Breast epithelium (tissue), 4 donors: ENCODE measurements at regions not wholly inside any gene's neighbourhood (a gene's known extent, or its start where the extent isn't known, plus 50 kb on each side); places are given as distances from the start of the nearest gene placed in this dataset.

Experiments
- DNase-seq, 2 donors: peaks; one replicate each; pipeline ENCODE4 v3.0.0-alpha.2; 2019; ENCODE audit warnings: low spot score in 2 of 2
- H3K27ac ChIP-seq, 2 donors: fragments of 200-600 bp; sonication (generic) in 1 of 2; one replicate each; pipeline ENCODE4 v1.5.1; 2016 to 2019; ENCODE audit warnings: mild to moderate bottlenecking in 1 of 2
- H3K27me3 ChIP-seq, 2 donors: fragments of 200-600 bp; sonication (generic) in 1 of 2; one replicate each; pipeline versions ENCODE4 v1.5.1 to v1.6.0; 2017 to 2019; ENCODE audit warnings: control low read depth in 1 of 2, mild to moderate bottlenecking in 1 of 2
- H3K36me3 ChIP-seq: fragments of 200-600 bp; one replicate; pipeline ENCODE4 v1.5.1; 2019
- H3K4me1 ChIP-seq, 2 donors: fragments of 200-600 bp; sonication (generic); one replicate each; pipeline ENCODE4 v1.5.1; 2016 to 2019; ENCODE audit warnings: control low read depth in 1 of 2
- H3K4me3 ChIP-seq, 3 donors: fragments of 200-600 bp; sonication (generic); 1 replicate in 2 of 3; 2 replicates in 1 of 3; pipeline ENCODE4 v1.5.1; 2016 to 2019; ENCODE audit warnings: mild to moderate bottlenecking in 3 of 3, moderate library complexity in 2 of 3
- H3K9me3 ChIP-seq, 2 donors: fragments of 200-600 bp; sonication (generic) in 1 of 2; one replicate each; pipeline ENCODE4 v1.5.1; 2016 to 2019; ENCODE audit warnings: control low read depth in 1 of 2
- POLR2A ChIP-seq: fragments of 450-650 bp; IDR thresholded peaks from one replicate; pipeline ENCODE4 v1.6.1; 2016; ENCODE audit warnings: antibody characterized with exemption, mild to moderate bottlenecking, moderate library complexity
- POLR2AphosphoS5 ChIP-seq, 3 donors: sonication (generic); formaldehyde crosslinking; IDR thresholded peaks; one replicate each; pipeline ENCODE4 v1.6.1; 2017; ENCODE audit warnings: antibody characterized with exemption in 3 of 3
- intact Hi-C: fragments of 100-400 bp; cut with DNase I; formaldehyde crosslinking; loops from one replicate; pipeline ENCODE4 v1.15.1; 2023; ENCODE audit warnings: low total_unique reads
- TF ChIP-seq, protein P1 (sequence below), 3 donors: fragments of 450-650 bp; IDR thresholded peaks; one replicate each; pipeline ENCODE4 v1.5.1; 2016 to 2017; ENCODE audit warnings: antibody characterized with exemption in 3 of 3, mild to moderate bottlenecking in 3 of 3, moderate library complexity in 3 of 3

DNA sequence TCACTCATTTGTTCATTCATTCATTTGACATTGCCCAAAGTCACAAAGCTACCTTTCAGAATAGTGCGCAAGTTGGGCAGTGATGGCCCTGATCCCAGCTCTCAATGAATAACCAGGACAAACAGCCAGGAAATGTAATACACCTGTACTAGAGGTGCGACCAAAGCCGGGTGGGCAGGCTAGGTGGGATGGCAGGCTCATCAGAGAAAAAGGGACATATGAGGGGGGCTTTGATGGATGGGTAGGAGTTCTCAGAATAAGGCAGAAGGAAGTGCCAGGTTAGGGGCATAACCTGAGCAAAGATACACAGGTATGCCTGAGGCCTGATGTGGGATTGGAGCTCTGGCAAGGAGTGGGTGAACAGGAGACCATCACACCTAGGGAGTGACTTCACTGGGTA is 53.4 kb upstream of the SMAD6 start:
- no peaks in the 10 kb centered on the region for H3K4me1 ChIP-seq
- H3K9me3 ChIP-seq, result no peaks in the 10 kb centered on the region
- H3K27me3 ChIP-seq, result no peaks in the 10 kb centered on the region
- H3K4me3 ChIP-seq, result no peak overlapping the region
- TF ChIP-seq POLR2AphosphoS5 (IDR thresholded peaks at IDR 0.05) (no peak), POLR2A (no peak)
- TF ChIP-seq, protein P1, sequence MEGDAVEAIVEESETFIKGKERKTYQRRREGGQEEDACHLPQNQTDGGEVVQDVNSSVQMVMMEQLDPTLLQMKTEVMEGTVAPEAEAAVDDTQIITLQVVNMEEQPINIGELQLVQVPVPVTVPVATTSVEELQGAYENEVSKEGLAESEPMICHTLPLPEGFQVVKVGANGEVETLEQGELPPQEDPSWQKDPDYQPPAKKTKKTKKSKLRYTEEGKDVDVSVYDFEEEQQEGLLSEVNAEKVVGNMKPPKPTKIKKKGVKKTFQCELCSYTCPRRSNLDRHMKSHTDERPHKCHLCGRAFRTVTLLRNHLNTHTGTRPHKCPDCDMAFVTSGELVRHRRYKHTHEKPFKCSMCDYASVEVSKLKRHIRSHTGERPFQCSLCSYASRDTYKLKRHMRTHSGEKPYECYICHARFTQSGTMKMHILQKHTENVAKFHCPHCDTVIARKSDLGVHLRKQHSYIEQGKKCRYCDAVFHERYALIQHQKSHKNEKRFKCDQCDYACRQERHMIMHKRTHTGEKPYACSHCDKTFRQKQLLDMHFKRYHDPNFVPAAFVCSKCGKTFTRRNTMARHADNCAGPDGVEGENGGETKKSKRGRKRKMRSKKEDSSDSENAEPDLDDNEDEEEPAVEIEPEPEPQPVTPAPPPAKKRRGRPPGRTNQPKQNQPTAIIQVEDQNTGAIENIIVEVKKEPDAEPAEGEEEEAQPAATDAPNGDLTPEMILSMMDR (IDR thresholded peaks at IDR 0.05), result no peak
- intact Hi-C loops, result loop anchor here (2.0 kb wide), 1 partner anchor 76 kb away; no protein-coding TSS in a partner anchor
- DNase-seq, result no peak
- H3K27ac ChIP-seq, result no peak overlapping the region
- no peaks in the 10 kb centered on the region for H3K36me3 ChIP-seq

DNA sequence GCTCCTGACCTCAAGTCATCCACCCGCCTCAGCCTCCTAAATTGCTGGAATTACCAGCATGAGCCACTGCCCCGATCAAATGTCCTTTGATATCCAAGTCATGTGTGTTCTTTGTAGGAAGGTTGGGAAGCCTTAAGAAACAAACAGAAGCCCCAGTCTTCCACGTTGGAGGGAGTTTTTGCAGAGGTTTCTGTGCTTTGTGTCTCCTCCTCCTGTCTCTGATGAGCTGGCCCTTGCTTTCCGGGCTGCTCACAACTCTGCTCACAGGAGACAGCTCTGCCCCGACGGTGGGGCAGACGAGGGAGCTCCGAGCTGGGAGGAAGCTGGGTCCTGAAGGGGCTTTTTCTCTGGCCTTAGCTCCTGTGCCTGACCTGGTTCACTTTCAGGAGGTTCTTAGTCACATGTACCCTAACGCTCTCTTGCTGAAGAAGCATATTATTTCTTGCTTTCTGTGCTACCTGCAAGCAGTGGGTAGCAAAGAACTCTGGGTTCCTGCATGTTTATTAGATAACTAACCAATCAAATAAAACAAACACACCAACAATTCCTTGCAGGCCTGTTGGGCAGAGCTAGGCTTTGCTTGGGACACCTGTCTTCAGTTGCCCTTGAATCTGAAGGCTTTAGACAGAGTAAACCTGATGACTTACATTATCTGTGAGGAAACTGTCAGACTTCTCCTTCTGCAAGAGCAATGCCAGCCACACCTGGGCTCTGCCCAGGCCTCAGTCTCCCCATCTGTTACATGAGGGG is 52.6 kb upstream of the SMAD6 start:
- no peak for DNase-seq
- H3K9me3 ChIP-seq, result no peaks in the 10 kb centered on the region
- TF ChIP-seq, protein P1 (IDR thresholded peaks at IDR 0.05), result no peak
- no peak for TF ChIP-seq POLR2A
- no peak for TF ChIP-seq POLR2AphosphoS5 (IDR thresholded peaks at IDR 0.05)
- no peaks in the 10 kb centered on the region for H3K4me1 ChIP-seq
- no peaks in the 10 kb centered on the region for H3K27me3 ChIP-seq
- intact Hi-C loops, result loop anchor here (2.0 kb wide), 1 partner anchor 75 kb away; no protein-coding TSS in a partner anchor
- no peaks in the 10 kb centered on the region for H3K36me3 ChIP-seq
- no peak overlapping the region for H3K4me3 ChIP-seq
- H3K27ac ChIP-seq, result no peak overlapping the region

DNA sequence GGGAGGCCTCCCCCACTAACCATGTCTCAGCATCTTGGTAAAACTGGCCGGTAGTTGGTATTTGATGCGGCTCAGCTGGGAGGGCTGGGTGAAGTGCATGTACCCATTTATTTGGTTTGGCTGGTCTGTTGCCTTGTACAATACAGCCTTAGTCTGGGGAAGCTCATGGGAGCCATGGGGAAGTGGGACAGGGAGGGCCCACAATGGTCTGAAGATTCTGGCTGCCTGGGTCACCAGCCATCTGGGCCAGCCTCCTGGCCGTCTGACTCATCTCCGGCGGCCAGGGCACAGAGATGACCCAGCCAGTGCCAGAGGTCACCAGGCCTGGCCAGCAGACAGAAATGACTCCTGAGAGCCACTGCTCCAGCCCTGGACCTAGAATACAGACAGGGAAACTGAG is 51.6 kb upstream of the SMAD6 start:
- Histone ChIP-seq H3K27me3 (no peaks in the 10 kb centered on the region), H3K4me3 (no peak overlapping the region), H3K27ac (no peak overlapping the region), H3K9me3 (no peaks in the 10 kb centered on the region), H3K4me1 (no peaks in the 10 kb centered on the region), H3K36me3 (no peaks in the 10 kb centered on the region)
- no peak for DNase-seq
- intact Hi-C loops, result no loop called here
- TF ChIP-seq POLR2AphosphoS5 (IDR thresholded peaks at IDR 0.05) (no peak), POLR2A (no peak)
- TF ChIP-seq, protein P1 (IDR thresholded peaks at IDR 0.05), result no peak

GRCh38 chr15:66651198-66651597 is 50.8 kb upstream of the SMAD6 start:
- TF ChIP-seq, protein P1 (IDR thresholded peaks at IDR 0.05), result no peak
- no peak for TF ChIP-seq POLR2AphosphoS5 (IDR thresholded peaks at IDR 0.05)

GRCh38 chr15:66651913-66652642 is 50.0 kb upstream of the SMAD6 start:
- no peak for TF ChIP-seq POLR2AphosphoS5 (IDR thresholded peaks at IDR 0.05)
- no peak for TF ChIP-seq POLR2A
- TF ChIP-seq, protein P1 (IDR thresholded peaks at IDR 0.05), result peak in 1 of 3 donors; percentile 13
- no peak for DNase-seq
- no peak overlapping the region for H3K27ac ChIP-seq

More at GRCh38 chr15:66651198-66651597, 50.8 kb upstream of the SMAD6 start:
- no peaks in the 10 kb centered on the region for H3K36me3 ChIP-seq
- H3K4me1 ChIP-seq, result no peaks in the 10 kb centered on the region
- intact Hi-C loops, result no loop called here
- H3K27ac ChIP-seq, result no peak overlapping the region
- no peaks in the 10 kb centered on the region for H3K27me3 ChIP-seq
- no peak for DNase-seq
- no peaks in the 10 kb centered on the region for H3K9me3 ChIP-seq
- no peak overlapping the region for H3K4me3 ChIP-seq

More at GRCh38 chr15:66651913-66652642, 50.0 kb upstream of the SMAD6 start:
- H3K4me3 ChIP-seq, result no peak overlapping the region
- H3K36me3 ChIP-seq, result no peaks in the 10 kb centered on the region
- H3K27me3 ChIP-seq, result no peaks in the 10 kb centered on the region
- no peaks in the 10 kb centered on the region for H3K9me3 ChIP-seq
- intact Hi-C loops, result no loop called here
- no peaks in the 10 kb centered on the region for H3K4me1 ChIP-seq
